ENCODE measurements at regions not wholly inside any gene's neighbourhood (a gene's known extent, or its start where the extent isn't known, plus 50 kb on each side); places are given as distances from the start of the nearest gene placed in this dataset.

- Histone ChIP-seq H3K27ac (no peak overlapping the region), H3K4me3 (no peak overlapping the region), H3K9me3 (peaks cover 0 to 6% (median 0%) of the 10 kb centered on the region in 4 donors), H3K36me3 (no peaks in the 10 kb centered on the region), H3K27me3 (no peaks in the 10 kb centered on the region), H3K4me1 (no peaks in the 10 kb centered on the region)
- intact Hi-C loops (cut with DNase I; ENCODE audit: low total_unique reads), result no loop called here
- TF ChIP-seq POLR2AphosphoS5 (IDR thresholded peaks at IDR 0.05), result no peak
- no peak for TF ChIP-seq EP300 (IDR thresholded peaks at IDR 0.05)
- no peak for TF ChIP-seq CTCF (IDR thresholded peaks at IDR 0.05)
- TF ChIP-seq POLR2A (IDR thresholded peaks at IDR 0.05), result no peak
- WGBS, 5 donors, result 42 to 65% (median 58%) methylated on average over 10 of the region's 10 CpGs
- no peak for DNase-seq
Measured at GRCh38 chr6:168724669-168725570, 283.9 kb downstream of the SMOC2 start.

GRCh38 chr6:168724033-168724432 lies 283.0 kb downstream of the SMOC2 start:
- no peaks in the 10 kb centered on the region for H3K27me3 ChIP-seq
- H3K9me3 ChIP-seq, result peaks cover 0 to 6% (median 0%) of the 10 kb centered on the region in 4 donors
- H3K4me1 ChIP-seq, result no peaks in the 10 kb centered on the region
- intact Hi-C loops (cut with DNase I; ENCODE audit: low total_unique reads), result no loop called here
- H3K4me3 ChIP-seq, result no peak overlapping the region
- no peak overlapping the region for H3K27ac ChIP-seq
- no peak for TF ChIP-seq POLR2AphosphoS5 (IDR thresholded peaks at IDR 0.05)
- TF ChIP-seq POLR2A (IDR thresholded peaks at IDR 0.05), result no peak
- TF ChIP-seq CTCF (IDR thresholded peaks at IDR 0.05), result no peak
- no peak for TF ChIP-seq EP300 (IDR thresholded peaks at IDR 0.05)
- H3K36me3 ChIP-seq, result no peaks in the 10 kb centered on the region
- no peak for DNase-seq
- WGBS, 5 donors, result 80 to 100% (median 92%) methylated on average over 1 of the region's 1 CpG

- no peak overlapping the region for H3K4me3 ChIP-seq
- H3K27ac ChIP-seq, result no peak overlapping the region
- H3K27me3 ChIP-seq, result no peaks in the 10 kb centered on the region
- WGBS, 5 donors, result 80 to 91% (median 85%) methylated on average over 4 of the region's 4 CpGs
- H3K4me1 ChIP-seq, result no peaks in the 10 kb centered on the region
- intact Hi-C loops (cut with DNase I; ENCODE audit: low total_unique reads), result no loop called here
- peaks cover 0 to 6% (median 0%) of the 10 kb centered on the region in 4 donors for H3K9me3 ChIP-seq
- TF ChIP-seq POLR2A (IDR thresholded peaks at IDR 0.05) (no peak), EP300 (IDR thresholded peaks at IDR 0.05) (no peak), POLR2AphosphoS5 (IDR thresholded peaks at IDR 0.05) (no peak), CTCF (IDR thresholded peaks at IDR 0.05) (no peak)
- DNase-seq, result no peak
- no peaks in the 10 kb centered on the region for H3K36me3 ChIP-seq
Measured at GRCh38 chr6:168722397-168722796, 281.4 kb downstream of the SMOC2 start.

GRCh38 chr6:168721571-168721970 lies 280.6 kb downstream of the SMOC2 start:
- no peaks in the 10 kb centered on the region for H3K27me3 ChIP-seq
- H3K4me3 ChIP-seq, result no peak overlapping the region
- intact Hi-C loops (cut with DNase I; ENCODE audit: low total_unique reads), result no loop called here
- no peaks in the 10 kb centered on the region for H3K36me3 ChIP-seq
- DNase-seq, result no peak
- peaks cover 0 to 6% (median 0%) of the 10 kb centered on the region in 4 donors for H3K9me3 ChIP-seq
- H3K27ac ChIP-seq, result no peak overlapping the region
- WGBS, 5 donors, result 64 to 77% (median 76%) methylated on average over 6 of the region's 6 CpGs
- TF ChIP-seq EP300 (IDR thresholded peaks at IDR 0.05) (no peak), POLR2A (IDR thresholded peaks at IDR 0.05) (no peak), POLR2AphosphoS5 (IDR thresholded peaks at IDR 0.05) (no peak), CTCF (IDR thresholded peaks at IDR 0.05) (no peak)
- H3K4me1 ChIP-seq, result no peaks in the 10 kb centered on the region

Data from stomach (tissue), 8 donors.